Endometrium (tissue), 2 donors: ENCODE measurements at regions not wholly inside any gene's neighbourhood (a gene's known extent, or its start where the extent isn't known, plus 50 kb on each side); places are given as distances from the start of the nearest gene placed in this dataset.

ENCODE experiments used
- FAIRE-seq: peaks from 2 replicates; lab custom pipeline; 2012; peaks lifted over from hg19 to GRCh38; lab: Jason Lieb, UNC
- donor health status: control.
- donor health status: control.

GRCh38 chr16:35170610-35171009 is 1711.2 kb downstream of the TP53TG3F start:
- no peak for FAIRE-seq

DNA sequence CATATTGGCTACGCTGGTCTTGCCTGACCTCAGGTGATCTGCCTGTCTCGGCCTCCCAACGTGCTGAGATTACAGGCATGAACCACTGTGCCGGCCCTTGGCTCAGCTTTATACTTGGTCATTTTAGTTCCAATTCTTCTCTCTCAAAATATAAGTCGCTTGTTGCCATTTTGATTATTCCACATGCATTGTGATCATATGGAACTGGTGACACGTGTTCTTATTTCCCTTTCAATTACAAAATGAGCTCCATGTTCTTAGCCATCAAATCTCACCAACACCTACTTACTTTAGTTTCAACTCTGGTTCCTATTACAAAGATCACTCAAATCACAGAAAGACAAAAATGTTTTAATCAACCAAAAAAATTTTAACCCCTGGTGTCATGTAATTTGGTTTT is 1711.7 kb downstream of the TP53TG3F start:
- no peak for FAIRE-seq

DNA sequence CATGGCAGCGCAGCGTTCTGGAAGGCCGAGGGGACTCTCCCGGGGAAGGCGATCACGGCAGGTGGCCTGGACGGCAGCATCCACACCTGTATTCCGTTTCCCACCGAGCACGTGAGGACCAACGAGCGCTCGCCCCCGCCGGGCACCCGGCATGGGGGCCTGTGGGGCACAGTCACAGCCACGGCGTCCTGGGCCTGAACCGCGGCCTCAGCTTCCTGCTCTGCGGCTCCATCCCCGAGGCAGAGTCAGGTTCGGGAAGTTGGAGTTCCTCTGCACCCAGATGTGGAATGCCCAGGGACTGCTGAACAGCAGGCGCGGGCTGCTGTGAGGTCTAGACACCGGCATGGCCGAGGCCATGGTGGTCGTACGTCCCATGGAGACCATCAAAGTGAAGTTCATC is 1713.9 kb downstream of the TP53TG3F start:
- no peak for FAIRE-seq

DNA sequence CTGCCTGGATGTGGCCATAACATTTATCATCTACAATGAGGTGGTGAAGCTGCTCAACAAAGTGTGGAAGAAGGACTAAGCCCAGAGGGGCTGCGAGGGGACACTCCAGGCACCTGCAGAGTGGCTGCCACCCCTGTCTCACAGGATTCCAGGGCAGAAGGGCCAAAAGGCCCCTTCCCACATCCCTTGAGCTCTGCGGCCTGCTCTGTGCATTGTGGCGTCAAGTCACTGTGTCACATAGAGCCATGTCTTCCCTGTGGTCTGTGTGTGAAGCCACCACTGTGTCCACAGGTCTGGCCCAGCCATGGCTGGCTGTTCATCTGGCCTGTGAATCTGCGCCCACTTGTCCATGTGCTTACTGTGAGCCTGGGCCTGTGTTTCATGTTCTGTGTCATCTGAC is 1714.6 kb downstream of the TP53TG3F start:
- FAIRE-seq = no peak

GRCh38 chr16:35176449-35176848 is 1717.0 kb downstream of the TP53TG3F start:
- no peak for FAIRE-seq

DNA sequence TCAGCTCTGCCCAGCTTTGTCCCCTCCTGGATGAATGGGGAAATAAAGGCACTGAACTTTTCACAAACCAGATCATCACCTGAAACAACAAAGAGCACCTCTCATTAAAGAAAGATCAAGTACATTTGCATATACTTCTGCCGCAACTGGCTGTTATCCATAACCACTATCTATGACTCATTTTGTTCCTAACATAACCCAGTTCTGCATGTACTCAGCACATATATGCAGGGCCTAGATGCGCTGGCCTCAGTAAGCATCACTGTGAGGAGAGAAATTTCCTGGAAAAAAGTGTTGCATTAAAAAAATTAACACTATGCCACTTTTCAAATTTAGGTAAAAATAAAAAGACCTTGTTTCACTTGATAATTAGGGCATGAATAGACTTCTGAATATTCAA is 1718.4 kb downstream of the TP53TG3F start:
- FAIRE-seq = no peak

GRCh38 chr16:35180970-35181369 is 1721.6 kb downstream of the TP53TG3F start:
- no peak for FAIRE-seq

DNA sequence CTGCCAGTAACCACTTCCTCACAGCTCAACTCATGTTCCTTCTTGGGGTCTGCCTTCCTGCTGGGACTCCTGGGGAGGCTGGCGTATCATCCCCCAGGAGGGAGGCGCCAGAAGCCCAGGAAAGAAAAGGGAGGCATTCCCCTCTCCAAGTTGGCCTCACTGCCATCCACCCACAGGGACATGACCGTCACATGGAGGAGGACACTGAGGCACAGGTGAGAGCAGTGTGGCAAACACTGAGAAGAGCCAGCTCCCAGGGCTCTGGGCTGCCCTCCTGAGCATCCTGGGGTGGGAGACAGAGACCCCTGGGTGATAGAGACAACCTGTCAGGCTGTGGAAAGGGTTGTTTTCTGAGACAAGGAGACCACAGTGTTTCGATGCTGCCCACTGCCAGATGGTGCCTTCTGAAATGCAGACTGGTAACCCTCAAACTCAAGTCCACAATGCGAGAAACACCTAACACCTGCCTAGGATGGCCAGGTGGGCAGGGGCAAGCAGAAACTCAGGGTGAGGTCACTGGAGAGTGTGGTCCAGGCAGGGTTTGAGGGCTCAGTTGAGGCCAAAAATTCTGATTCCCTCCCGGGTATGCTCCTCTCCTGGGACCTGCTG is 1722.1 kb downstream of the TP53TG3F start:
- no peak for FAIRE-seq

DNA sequence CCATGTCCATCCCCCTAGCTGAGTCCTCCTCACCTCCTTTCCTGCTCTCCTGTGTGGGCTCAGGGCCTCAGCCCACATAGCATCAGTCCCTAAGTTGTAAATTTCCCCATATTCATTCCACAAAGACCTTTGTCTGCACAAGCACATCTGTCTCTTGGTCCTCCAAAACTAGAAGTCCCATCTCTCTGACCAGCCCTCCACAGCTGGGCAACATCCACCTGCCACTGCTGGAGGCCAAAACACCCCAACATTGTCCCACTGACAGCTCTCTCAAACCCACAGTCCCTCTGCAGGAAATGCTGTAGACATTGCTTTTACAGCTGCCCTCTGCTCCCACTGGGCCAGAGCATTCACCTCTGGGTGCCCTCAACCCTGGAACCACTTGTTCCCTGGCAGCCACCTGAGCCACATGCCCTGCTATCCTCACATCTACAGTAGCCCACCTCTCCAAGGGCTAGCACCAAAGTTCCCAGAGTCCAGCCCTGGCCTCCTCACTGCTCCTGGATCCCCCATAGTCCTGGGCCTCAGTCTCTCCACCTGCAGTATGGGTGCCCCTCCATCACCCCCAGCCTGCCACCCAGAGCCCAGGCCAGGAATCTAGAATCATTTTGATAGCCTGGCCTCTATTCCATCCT is 1722.7 kb downstream of the TP53TG3F start:
- FAIRE-seq = no peak

DNA sequence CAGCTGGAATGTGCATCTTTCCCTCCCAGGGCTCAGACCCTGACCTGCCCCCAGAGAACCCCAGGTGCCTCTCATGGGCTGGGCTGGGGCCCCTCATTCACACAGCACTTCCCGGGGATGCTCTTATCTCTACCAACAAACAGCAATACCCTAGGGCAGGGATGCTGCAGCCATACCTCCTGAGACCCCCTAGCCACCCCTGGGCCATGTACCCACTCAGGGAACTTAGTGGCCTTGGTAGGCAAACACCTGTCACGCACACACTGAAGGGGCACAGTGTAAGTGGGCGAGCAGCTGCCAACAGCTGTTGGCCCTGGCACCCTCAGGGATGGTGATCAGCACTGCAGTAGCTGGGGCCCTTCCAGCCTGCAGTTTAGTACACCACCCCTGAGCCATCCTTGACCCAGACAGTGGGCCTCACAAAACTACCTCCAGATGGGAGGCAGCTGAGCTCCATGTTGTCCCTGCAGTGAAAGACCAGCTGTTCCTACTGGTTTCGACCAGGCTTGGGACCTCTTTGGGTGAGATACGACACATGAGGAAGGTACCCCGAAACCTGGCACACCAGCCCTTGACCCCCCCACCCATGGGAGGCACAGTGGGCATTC is 1723.6 kb downstream of the TP53TG3F start:
- FAIRE-seq = no peak

GRCh38 chr16:35184356-35184870 is 1725.0 kb downstream of the TP53TG3F start:
- no peak for FAIRE-seq

DNA sequence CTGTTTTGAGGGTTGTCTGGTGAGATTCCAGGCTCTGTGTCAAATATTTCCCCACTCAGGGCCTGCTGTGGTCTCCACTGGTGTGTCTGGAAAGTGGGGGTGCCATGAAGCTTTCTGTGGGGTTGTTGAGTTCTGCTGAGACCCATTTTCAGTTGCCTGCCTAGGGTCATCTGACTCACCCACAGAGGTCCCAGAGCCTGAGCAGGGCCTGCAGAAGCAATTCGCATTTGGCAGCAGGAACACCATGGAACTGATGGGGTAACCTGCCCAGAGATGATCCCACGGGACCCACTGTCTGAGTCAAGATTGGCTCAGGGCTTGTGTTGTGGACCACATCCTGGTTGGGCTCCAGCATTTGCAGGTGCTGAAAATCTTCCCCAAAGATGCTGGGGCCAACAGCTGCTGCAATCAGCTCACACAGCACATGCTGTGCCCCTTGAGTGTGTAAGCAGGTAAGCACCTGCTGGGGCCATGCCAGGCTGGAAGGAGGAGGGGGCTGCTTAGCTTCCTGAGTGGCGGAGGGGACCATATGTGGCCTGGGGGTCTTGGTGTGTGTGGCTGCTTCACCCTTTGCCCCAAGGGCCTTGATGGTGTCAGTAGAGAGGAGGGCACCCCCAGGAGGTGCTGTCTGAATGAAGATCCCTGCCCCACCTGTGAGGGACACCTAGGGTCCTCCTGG is 1726.1 kb downstream of the TP53TG3F start:
- FAIRE-seq = no peak

- no peak for FAIRE-seq
Measured at GRCh38 chr16:35186045-35186759, 1726.8 kb downstream of the TP53TG3F start.

GRCh38 chr16:35187665-35188225 is 1728.3 kb downstream of the TP53TG3F start:
- FAIRE-seq = no peak

- FAIRE-seq = no peak
Measured at GRCh38 chr16:35188288-35189155, 1729.1 kb downstream of the TP53TG3F start.

- FAIRE-seq = no peak
Measured at GRCh38 chr16:35192993-35193392, 1733.6 kb downstream of the TP53TG3F start.

GRCh38 chr16:35193956-35194355 is 1734.5 kb downstream of the TP53TG3F start:
- FAIRE-seq = no peak

DNA sequence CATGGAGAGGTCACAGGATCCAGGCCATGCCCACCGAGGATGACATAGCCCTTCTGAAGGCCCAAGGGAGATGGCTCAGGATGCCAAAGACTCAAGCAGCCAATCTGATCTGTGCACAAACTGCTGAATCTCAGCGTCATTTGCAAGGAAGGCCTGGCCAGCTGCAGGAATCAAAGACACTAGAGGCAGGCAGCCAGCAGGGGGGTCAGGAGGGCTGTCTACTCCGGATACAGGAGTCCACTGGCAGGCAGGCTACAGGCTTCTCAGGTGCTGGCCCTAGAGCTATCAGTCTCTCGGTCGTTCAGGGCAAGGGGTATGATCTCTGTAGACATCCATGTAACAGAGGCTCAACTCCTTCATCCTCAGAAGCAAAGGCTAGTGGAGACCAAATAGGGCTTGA is 1735.3 kb downstream of the TP53TG3F start:
- FAIRE-seq = no peak

DNA sequence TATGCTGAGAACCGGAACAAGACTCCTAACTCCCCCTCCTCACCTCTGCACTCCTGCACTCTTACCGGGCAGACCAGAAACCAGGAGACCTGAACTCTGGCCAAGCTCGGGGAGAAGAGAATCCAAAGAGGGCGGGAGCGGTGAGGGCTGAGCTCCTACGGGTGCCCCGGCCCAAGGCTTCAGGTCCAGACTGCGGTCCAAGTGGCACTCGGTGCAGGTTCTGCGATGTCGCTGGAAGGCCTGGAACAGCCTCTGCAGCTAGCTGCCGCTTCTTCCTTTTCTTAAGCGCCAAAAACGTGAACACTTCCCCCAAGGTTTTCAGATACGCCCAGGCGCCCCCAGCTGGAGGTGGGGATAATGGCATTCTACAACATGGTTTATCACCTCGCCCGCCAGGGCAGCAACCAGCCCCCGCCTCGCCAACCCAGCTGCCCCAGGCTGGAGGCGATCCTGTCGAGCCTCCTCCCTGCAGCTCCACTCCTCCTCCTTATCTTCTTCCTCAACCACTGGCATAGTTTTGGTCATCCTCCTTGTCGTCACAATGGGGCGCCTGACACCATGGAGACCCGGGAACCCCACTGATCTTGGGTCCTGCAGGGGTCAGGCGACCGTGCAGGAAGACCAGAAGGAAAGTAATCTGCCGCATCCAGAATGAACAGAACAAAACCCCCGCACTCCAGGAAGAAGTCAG is 1735.9 kb downstream of the TP53TG3F start:
- no peak for FAIRE-seq

DNA sequence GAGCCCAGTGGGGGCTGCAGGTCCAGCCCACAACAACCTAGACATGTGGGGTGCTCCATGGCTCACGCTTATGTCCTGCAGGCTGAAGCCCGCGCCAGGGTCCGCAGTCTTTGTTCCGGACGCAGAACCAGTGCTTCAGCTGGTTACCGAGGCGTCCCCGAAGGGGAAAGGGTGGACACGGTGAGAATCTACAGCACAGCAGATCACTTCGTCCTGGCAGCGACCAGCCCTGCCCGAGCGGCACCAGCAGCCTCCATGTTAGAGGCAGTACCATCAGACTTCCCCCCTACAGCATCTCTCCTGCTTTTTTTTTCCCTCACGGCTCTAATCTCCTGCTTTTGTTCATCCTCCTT is 1736.4 kb downstream of the TP53TG3F start:
- FAIRE-seq = no peak

DNA sequence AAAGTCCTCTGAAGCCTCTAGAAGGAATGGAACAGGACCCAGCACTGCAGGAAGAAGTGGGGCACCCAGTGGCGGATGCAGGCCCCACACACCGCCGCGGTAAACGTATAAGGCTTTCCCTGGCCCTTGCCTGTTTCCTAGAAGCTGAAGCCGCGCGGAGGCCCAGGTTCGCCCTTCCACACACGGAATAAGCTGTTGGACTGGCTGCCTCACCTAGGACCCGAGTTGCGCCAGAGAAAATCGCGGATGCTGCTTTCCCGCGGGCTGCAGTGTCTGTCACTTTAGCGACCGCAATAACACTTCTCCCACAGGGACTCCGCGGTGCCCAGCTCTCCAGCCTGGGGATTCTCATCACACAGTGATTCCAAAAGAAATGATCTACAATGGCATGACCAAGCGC is 1736.9 kb downstream of the TP53TG3F start:
- FAIRE-seq = no peak
